HTR-8/SVneo (cell line): ENCODE measurements at regions not wholly inside any gene's neighbourhood (a gene's known extent, or its start where the extent isn't known, plus 50 kb on each side); places are given as distances from the start of the nearest gene placed in this dataset.
"Not testable (repeated sequence)": the region's sequence is repeated elsewhere in the genome, so short reads cannot be mapped to it uniquely, and the experiment has no call there.

ENCODE experiments used
- DNase-seq: peaks from one replicate; pipeline ENCODE4 v3.0.0; 2011; ENCODE audit warnings: low spot score, mixed read lengths; ENCODE audit not compliant: insufficient read length
- FAIRE-seq: peaks from 2 replicates; lab custom pipeline; 2011; peaks lifted over from hg19 to GRCh38; lab: Jason Lieb, UNC

DNA sequence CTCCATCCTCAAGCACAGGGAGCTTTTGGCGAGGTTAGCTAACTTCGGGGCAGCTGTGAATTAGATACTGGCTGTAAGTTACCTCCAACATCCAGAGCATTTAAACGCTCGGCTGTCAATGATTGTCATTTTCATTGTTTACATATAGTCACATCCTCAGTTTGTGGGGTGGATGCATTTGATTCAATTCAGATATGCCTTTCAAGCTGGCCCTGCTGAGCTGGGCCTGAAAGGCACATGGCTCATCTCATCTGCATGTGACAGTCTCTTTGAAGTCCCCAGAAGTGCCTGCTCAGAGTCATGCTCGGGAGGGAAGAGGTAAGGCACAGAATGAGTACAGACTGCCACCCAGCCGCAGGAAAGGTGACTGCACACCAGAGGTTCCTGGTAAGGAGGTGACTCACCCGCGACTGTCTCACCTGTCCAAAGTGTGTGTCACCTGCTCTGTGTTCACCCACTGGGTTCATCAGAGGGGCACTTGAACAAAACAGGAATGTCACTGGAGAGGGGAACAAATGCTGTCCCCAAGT, 281.2 kb upstream of the PLGLB2 start:
- FAIRE-seq, result peak; percentile 59
- not testable (repeated sequence) for DNase-seq

GRCh38 chr2:87468429-87468981, 279.4 kb upstream of the PLGLB2 start:
- FAIRE-seq, DNase-seq: not testable (repeated sequence)

- DNase-seq, result not testable (repeated sequence)
Measured at GRCh38 chr2:87469180-87470151, 278.4 kb upstream of the PLGLB2 start.

DNA sequence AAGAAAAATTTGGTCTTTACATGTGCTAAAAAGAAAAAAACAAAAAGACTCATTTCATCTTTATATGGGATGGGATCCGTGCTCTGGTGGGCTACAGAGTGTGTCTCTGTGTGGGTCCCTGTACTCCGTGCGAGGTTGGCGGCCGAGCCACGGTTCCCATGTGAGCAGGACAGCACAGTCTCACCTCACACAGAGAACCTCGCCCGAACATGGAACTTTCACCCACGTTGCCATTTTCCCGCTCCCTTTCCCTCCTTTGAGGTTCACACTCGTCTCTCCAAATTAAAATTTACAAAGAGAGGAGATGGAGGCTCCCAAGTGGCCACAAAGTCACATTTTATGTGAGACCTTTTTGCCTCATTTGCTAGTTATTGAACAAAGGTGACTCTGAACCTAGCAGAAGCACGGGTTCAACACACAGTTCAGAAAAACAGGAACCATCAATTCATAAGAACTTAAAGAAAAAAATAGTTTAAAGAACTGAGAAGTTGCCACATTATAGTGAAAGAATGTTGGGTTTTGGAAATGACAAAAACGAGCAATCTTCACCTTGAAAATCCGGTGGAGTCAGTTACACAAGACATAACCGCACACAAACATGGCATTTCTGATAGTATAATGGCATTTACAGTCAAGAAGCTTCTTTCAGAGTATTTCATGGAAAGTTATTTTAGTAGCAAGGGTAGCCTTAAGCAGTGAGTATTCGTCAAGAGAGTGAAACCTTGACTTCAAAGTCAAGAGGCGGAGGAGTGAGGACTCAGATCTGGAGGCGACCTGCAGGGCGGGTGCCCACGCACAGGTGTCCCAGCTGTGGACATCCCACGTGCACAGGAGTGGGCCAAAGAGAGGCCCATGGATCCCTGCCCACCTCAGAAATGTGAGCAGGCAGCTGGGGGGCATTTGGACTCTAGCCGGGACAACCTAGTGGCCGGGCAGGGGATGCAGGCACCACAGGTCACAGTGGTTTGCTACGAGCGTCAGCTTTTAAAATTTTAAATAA, 277.2 kb upstream of the PLGLB2 start:
- not testable (repeated sequence) for FAIRE-seq, DNase-seq

More at GRCh38 chr2:87469180-87470151, 278.4 kb upstream of the PLGLB2 start:
- FAIRE-seq, result not testable (repeated sequence)

DNA sequence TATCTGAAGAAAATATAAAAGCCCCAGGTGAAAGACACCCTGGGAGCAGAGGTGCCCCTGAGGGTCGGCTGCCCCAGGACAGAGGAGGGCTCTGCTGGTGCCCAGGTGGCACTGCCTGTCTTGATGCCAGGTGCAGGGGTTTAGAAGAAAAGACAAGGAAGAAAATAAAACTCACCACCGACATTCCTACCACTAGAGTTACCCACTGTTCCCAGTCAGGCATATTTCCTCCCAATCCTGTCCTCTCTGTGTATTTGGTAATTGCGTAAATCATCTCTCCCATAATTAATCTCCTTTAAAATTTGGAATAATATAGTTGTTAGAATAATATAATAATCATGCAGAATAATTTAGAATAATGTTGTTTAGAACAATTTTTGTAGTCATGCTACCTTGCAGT, 276.4 kb upstream of the PLGLB2 start:
- not testable (repeated sequence) for FAIRE-seq, DNase-seq

DNA sequence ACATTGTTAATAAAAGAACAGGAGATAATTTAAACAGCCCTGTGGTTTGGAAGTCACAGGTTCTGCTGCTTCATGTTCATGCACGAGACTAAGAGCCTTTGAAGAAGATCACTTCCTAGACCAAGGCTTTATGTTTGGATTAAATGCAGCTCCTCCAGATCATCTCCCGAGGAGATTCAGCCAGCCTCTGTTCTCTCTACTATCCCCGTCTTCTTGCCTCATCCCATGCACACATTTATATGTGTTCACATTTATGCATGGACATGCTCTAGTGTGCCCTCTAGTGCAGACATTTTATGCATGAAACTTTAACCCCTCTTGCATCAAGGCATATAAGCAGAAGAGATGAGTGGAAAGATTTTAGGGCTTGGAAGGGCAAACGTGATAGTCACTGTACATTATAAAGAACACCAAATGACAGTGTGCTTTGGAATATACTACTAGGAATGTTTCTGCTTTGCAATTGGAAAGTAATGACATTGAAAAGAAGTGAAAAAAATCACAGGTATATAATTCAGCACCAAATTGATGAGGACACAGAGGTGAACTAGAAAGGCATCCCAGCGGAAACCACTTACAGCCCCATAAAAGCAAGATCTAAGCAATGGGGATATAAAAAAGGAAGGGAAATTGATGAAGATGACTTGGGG, 271.5 kb upstream of the PLGLB2 start:
- FAIRE-seq, result peak; percentile 84
- not testable (repeated sequence) for DNase-seq

DNA sequence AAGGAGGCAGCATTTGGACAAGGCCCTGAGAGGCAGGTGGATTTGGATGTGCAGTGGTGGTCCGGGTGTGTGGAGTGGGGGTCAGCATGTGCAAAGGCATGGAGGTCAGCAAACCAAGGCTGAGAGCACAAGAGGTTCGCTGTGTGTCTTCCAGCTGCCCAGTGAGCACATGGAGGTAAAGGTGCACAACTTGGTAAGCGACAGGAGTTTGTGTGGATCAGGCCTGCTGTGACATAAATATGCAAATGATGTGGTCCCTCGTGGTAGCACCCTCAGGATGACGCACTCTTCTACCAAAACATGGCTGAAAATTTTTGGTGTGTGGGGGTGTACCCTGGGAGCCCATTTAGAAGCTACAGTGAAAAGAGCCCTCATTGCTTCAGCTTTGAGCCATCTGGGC, 271.0 kb upstream of the PLGLB2 start:
- FAIRE-seq, DNase-seq: not testable (repeated sequence)

- peak; percentile 28 for FAIRE-seq
- DNase-seq, result not testable (repeated sequence)
Measured at GRCh38 chr2:87477669-87478428, 270.0 kb upstream of the PLGLB2 start.

GRCh38 chr2:87478911-87479310, 269.0 kb upstream of the PLGLB2 start:
- not testable (repeated sequence) for FAIRE-seq, DNase-seq

GRCh38 chr2:87483093-87483680, 264.7 kb upstream of the PLGLB2 start:
- not testable (repeated sequence) for FAIRE-seq, DNase-seq

DNA sequence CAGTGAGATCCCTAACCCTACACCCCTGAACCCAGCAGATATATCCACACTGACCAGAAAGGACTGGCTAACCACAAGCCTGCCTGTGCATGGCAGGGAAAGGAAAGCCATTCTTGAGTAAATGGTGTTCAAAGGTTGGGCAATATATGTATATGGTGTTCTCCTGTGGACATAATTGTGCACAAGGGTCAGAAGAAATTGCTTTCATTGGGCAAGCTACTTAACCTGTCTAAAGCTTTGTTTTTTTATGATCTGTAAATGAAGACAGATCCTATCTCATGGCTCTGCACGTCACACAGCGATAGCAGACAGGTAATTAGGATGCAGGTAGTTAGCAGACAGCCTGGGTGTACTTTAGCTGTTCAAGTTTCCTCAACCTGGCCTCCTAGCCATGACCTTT, 263.5 kb upstream of the PLGLB2 start:
- FAIRE-seq, result not testable (repeated sequence)

DNA sequence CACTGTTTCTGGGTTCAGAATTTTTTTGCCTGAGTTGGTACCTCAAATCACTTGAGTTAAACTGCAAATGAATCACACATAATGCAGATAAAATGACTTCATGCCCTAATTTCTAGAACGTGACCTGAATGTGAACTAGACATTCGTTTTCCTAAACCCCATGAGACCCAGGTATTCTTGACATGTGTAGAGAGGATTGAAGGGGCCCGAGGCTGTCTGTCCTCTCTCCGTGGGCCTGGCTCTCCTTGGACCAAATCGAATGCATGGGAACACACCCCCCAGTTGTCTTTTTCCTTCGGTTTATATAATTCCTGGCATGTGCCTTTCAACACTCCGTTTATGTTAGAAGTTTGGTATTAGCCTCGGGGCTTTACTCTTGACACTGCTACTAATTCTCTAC, 262.4 kb upstream of the PLGLB2 start:
- not testable (repeated sequence) for FAIRE-seq

More for the DNA sequence above, 263.5 kb upstream of the PLGLB2 start:
- DNase-seq, result not testable (repeated sequence)

GRCh38 chr2:87485884-87486283, 262.0 kb upstream of the PLGLB2 start:
- DNase-seq, result not testable (repeated sequence)
- FAIRE-seq, result peak; percentile 77

More for the DNA sequence above, 262.4 kb upstream of the PLGLB2 start:
- not testable (repeated sequence) for DNase-seq

GRCh38 chr2:87486413-87486812, 261.5 kb upstream of the PLGLB2 start:
- FAIRE-seq, DNase-seq: not testable (repeated sequence)

DNA sequence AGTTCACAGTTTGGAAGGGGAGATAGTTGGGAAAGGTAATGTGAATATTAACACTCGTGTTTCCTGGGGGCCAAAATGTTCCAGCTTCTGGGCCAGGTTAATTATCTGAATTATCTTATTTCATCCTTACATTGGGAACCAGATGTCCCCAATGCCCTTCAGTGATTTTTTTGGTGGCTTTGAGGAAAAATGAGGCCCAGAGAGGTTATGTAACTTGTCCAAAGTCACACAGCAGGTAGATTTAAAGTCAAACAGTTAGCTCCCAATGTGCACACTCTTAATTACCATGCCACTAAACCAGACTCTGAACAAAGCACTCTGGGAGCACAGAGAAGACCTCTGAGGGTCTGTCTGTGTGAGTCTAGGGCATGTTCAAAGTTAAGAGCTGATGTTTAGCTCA, 259.9 kb upstream of the PLGLB2 start:
- not testable (repeated sequence) for DNase-seq, FAIRE-seq

DNA sequence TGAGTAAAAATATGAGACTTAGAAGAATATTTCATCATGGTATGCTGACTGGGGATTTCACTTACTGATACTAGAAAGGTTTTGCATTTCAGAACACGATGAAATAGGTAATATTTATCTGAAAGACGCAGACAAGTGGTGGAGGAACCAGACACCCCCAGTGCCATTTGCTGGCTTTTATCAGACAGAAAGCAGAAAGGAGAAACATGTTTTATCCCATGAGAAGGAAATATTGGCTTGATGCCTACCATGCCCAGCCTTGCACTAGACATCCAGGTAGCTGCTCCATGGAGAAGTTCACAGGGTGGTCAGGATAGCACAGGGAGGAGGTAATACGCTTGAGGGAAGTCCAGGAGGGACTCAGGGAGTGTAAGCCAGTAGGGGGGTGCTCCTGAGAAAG, 258.9 kb upstream of the PLGLB2 start:
- not testable (repeated sequence) for FAIRE-seq, DNase-seq

DNA sequence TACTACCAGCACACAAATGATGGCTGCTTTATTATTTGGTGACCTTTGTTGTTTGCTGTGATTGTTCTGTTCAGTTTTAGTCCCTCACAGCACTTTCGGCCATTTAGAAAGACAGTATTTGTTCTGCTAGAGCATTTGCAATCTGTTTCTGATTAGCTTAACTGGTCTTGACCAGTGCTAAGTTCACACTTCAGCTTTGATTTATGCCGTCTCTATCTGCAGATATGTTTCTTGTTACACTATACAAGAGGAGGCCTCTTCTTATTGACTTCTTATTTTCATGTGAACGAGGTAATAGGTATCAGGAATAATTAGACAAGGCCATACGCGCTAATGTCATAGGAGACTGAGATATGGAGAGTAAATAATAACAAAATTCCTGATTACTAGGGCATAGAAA, 253.0 kb upstream of the PLGLB2 start:
- not testable (repeated sequence) for FAIRE-seq, DNase-seq

GRCh38 chr2:87495455-87495854, 252.4 kb upstream of the PLGLB2 start:
- not testable (repeated sequence) for FAIRE-seq, DNase-seq
